ENCODE measurements at regions not wholly inside any gene's neighbourhood (a gene's known extent, or its start where the extent isn't known, plus 50 kb on each side); places are given as distances from the start of the nearest gene placed in this dataset.

DNA sequence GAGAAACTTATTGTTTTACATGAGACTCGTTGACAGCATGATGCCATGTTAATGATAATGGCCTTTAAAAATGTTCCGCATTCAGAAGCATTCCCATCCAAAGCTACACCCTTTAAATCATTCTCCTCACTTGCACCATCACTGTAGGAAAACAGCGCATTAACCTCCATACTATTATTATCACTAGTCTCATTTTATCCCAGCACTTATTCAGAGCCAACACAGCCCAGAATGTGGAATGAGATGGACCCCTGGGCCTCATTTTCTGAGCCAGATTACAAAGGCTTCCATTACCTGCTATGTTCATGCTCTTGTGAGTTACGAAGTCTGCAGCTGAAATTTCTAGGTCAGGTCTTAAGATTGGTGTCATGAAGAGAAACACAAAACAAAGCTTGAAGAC is 159.4 kb downstream of the HS3ST3A1 start:
- Histone ChIP-seq H3K9me3 (ENCODE audit: control insufficient read depth in 1 of 2, low read length in 2 of 2) (no peaks in the 10 kb centered on the region), H3K4me1 (ENCODE audit: control insufficient read depth in 1 of 2, insufficient read depth in 2 of 2, low read length in 2 of 2) (no peaks in the 10 kb centered on the region), H3K36me3 (ENCODE audit: control insufficient read depth in 1 of 2, insufficient read depth in 2 of 2, low read length in 2 of 2) (no peaks in the 10 kb centered on the region), H3K4me3 (ENCODE audit: low read depth in 1 of 2, low read length in 2 of 2) (no peak overlapping the region), H3K27ac (ENCODE audit: low read length) (no peak overlapping the region), H3K27me3 (ENCODE audit: low read depth, low read length) (no peaks in the 10 kb centered on the region)

DNA sequence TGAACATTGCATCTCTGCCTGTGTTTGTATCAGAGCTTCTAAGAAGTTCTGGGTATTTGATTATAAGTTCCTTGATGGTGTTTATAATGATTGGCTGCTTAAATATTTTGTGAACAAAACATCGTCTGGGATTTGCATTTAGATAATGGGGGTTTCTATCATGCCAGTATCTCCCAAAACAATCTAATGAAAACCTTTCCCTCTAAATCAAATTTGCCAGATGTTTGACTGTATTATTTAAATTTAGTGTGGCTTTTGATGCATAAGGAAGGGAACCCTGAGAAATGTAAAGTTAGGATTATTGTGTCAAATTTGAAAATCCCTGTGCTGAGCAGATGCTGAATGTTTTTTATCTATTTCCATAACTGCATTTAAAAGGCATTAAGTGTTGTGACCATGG is 159.9 kb downstream of the HS3ST3A1 start:
- Histone ChIP-seq H3K27ac (ENCODE audit: low read length) (no peak overlapping the region), H3K27me3 (ENCODE audit: low read depth, low read length) (no peaks in the 10 kb centered on the region), H3K36me3 (ENCODE audit: control insufficient read depth in 1 of 2, insufficient read depth in 2 of 2, low read length in 2 of 2) (no peaks in the 10 kb centered on the region), H3K4me1 (ENCODE audit: control insufficient read depth in 1 of 2, insufficient read depth in 2 of 2, low read length in 2 of 2) (no peaks in the 10 kb centered on the region), H3K4me3 (ENCODE audit: low read depth in 1 of 2, low read length in 2 of 2) (no peak overlapping the region), H3K9me3 (ENCODE audit: control insufficient read depth in 1 of 2, low read length in 2 of 2) (no peaks in the 10 kb centered on the region)

GRCh38 chr17:13437966-13438779 is 163.6 kb downstream of the HS3ST3A1 start:
- H3K27ac ChIP-seq (ENCODE audit: low read length) = no peak overlapping the region

GRCh38 chr17:13435230-13435629 is 166.5 kb downstream of the HS3ST3A1 start:
- Histone ChIP-seq H3K4me1 (ENCODE audit: control insufficient read depth in 1 of 2, insufficient read depth in 2 of 2, low read length in 2 of 2) (no peaks in the 10 kb centered on the region), H3K27me3 (ENCODE audit: low read depth, low read length) (no peaks in the 10 kb centered on the region), H3K9me3 (ENCODE audit: control insufficient read depth in 1 of 2, low read length in 2 of 2) (peaks cover 0 to 4% of the 10 kb centered on the region in 2 donors), H3K4me3 (ENCODE audit: low read depth in 1 of 2, low read length in 2 of 2) (no peak overlapping the region), H3K36me3 (ENCODE audit: control insufficient read depth in 1 of 2, insufficient read depth in 2 of 2, low read length in 2 of 2) (no peaks in the 10 kb centered on the region), H3K27ac (ENCODE audit: low read length) (no peak overlapping the region)

More at GRCh38 chr17:13437966-13438779, 163.6 kb downstream of the HS3ST3A1 start:
- no peaks in the 10 kb centered on the region for H3K36me3 ChIP-seq (ENCODE audit: control insufficient read depth in 1 of 2, insufficient read depth in 2 of 2, low read length in 2 of 2)
- H3K4me1 ChIP-seq (ENCODE audit: control insufficient read depth in 1 of 2, insufficient read depth in 2 of 2, low read length in 2 of 2) = no peaks in the 10 kb centered on the region
- H3K9me3 ChIP-seq (ENCODE audit: control insufficient read depth in 1 of 2, low read length in 2 of 2) = no peaks in the 10 kb centered on the region
- no peaks in the 10 kb centered on the region for H3K27me3 ChIP-seq (ENCODE audit: low read depth, low read length)
- H3K4me3 ChIP-seq (ENCODE audit: low read depth in 1 of 2, low read length in 2 of 2) = no peak overlapping the region

GRCh38 chr17:13429201-13429600 is 172.5 kb downstream of the HS3ST3A1 start:
- Histone ChIP-seq H3K27me3 (ENCODE audit: low read depth, low read length) (no peaks in the 10 kb centered on the region), H3K9me3 (ENCODE audit: control insufficient read depth in 1 of 2, low read length in 2 of 2) (peaks cover 0 to 4% of the 10 kb centered on the region in 2 donors), H3K4me3 (ENCODE audit: low read depth in 1 of 2, low read length in 2 of 2) (no peak overlapping the region), H3K36me3 (ENCODE audit: control insufficient read depth in 1 of 2, insufficient read depth in 2 of 2, low read length in 2 of 2) (no peaks in the 10 kb centered on the region), H3K27ac (ENCODE audit: low read length) (no peak overlapping the region), H3K4me1 (ENCODE audit: control insufficient read depth in 1 of 2, insufficient read depth in 2 of 2, low read length in 2 of 2) (no peaks in the 10 kb centered on the region)

DNA sequence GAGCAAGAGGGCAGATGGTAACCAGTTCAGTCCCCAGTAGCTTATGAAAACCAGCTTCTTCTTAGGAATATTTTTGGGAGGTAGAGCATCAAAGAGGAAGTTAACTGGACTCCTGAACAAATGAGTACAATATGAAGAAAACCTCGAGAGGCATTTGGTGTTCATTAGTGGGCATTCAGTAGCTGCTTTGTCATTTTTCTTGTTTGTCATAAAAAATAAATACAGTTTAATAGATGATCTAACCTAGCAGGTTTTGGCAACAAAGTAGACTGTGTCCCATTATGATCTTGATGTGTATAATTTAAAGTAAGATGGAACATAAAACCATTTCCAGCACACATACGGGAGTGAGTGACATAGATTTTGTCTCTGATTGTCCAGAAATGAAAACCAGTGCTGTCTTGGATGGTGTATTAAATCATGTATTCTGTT is 173.1 kb downstream of the HS3ST3A1 start:
- H3K4me3 ChIP-seq (ENCODE audit: low read depth in 1 of 2, low read length in 2 of 2) = no peak overlapping the region
- no peaks in the 10 kb centered on the region for H3K27me3 ChIP-seq (ENCODE audit: low read depth, low read length)
- no peaks in the 10 kb centered on the region for H3K36me3 ChIP-seq (ENCODE audit: control insufficient read depth in 1 of 2, insufficient read depth in 2 of 2, low read length in 2 of 2)
- peaks cover 0 to 4% of the 10 kb centered on the region in 2 donors for H3K9me3 ChIP-seq (ENCODE audit: control insufficient read depth in 1 of 2, low read length in 2 of 2)
- H3K27ac ChIP-seq (ENCODE audit: low read length) = no peak overlapping the region
- no peaks in the 10 kb centered on the region for H3K4me1 ChIP-seq (ENCODE audit: control insufficient read depth in 1 of 2, insufficient read depth in 2 of 2, low read length in 2 of 2)

DNA sequence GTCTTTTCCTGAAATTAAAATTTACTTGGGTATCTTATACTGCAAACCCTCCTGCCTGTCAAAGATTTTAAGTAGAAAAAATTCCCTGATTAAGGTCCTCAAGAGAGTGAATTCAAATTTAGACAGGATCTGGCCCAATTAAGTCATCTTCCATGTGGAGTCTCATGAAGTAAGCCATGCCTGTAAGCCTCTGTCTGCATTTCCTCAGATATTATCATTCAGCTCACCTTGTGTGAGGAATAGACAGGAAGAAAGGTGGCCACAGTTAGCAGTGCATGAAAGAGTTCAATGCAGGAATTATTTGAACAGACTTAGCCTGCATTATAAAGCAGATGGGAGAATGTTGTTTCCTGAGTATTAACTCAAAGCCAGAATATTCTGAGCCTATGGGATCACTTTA is 174.7 kb downstream of the HS3ST3A1 start:
- Histone ChIP-seq H3K9me3 (ENCODE audit: control insufficient read depth in 1 of 2, low read length in 2 of 2) (no peaks in the 10 kb centered on the region), H3K27ac (ENCODE audit: low read length) (no peak overlapping the region), H3K36me3 (ENCODE audit: control insufficient read depth in 1 of 2, insufficient read depth in 2 of 2, low read length in 2 of 2) (no peaks in the 10 kb centered on the region), H3K4me1 (ENCODE audit: control insufficient read depth in 1 of 2, insufficient read depth in 2 of 2, low read length in 2 of 2) (no peaks in the 10 kb centered on the region), H3K27me3 (ENCODE audit: low read depth, low read length) (no peaks in the 10 kb centered on the region), H3K4me3 (ENCODE audit: low read depth in 1 of 2, low read length in 2 of 2) (no peak overlapping the region)

DNA sequence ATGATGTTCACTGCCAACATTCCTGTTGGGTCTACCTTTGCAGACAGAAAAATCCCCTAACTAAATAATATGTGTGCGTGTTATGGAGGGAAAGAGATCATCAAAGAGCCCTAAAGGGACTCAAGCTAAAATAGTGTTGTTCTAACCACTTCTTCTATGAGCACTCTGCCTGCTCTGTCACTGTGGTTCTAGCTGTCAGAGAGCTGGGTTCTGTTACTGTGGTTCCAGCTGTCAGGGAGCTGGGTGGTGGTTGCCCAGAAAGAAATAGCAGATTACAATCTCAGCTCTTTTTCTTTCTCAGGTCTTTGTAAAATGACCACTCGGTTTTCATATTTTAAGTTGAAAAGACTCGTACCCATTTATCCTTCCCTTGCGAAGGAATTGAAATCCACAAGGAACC is 176.3 kb downstream of the HS3ST3A1 start:
- H3K4me3 ChIP-seq (ENCODE audit: low read depth in 1 of 2, low read length in 2 of 2) = no peak overlapping the region
- no peaks in the 10 kb centered on the region for H3K9me3 ChIP-seq (ENCODE audit: control insufficient read depth in 1 of 2, low read length in 2 of 2)
- no peaks in the 10 kb centered on the region for H3K27me3 ChIP-seq (ENCODE audit: low read depth, low read length)
- H3K36me3 ChIP-seq (ENCODE audit: control insufficient read depth in 1 of 2, insufficient read depth in 2 of 2, low read length in 2 of 2) = no peaks in the 10 kb centered on the region
- H3K4me1 ChIP-seq (ENCODE audit: control insufficient read depth in 1 of 2, insufficient read depth in 2 of 2, low read length in 2 of 2) = no peaks in the 10 kb centered on the region
- H3K27ac ChIP-seq (ENCODE audit: low read length) = no peak overlapping the region

DNA sequence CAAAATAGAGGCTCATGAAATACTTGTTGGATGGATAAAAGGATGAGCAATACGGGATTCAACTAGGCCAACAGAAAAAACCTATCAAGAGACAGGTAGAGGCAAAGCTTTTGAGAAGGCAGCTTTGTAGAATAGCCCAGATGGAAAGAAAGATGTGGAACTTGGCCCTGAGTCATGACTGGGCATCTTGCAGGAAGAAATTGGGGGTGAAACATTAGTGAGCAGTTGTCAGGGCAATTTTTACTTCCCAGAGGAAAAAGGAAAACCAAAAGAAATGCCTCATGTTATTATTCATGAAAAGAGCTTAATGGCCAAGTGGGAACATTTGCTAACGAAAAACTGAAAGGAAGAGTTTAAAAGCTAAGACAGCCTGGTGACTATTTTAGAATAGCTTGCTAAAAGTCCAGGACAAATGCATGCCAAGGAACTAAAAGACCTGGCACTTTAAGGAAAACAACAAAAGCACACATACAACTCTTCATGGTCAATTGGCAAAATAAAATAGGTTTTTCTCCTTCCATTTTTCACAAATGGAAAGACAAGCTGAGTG is 180.1 kb downstream of the HS3ST3A1 start:
- Histone ChIP-seq H3K4me3 (ENCODE audit: low read depth in 1 of 2, low read length in 2 of 2) (no peak overlapping the region), H3K27ac (ENCODE audit: low read length) (no peak overlapping the region), H3K36me3 (ENCODE audit: control insufficient read depth in 1 of 2, insufficient read depth in 2 of 2, low read length in 2 of 2) (no peaks in the 10 kb centered on the region)

DNA sequence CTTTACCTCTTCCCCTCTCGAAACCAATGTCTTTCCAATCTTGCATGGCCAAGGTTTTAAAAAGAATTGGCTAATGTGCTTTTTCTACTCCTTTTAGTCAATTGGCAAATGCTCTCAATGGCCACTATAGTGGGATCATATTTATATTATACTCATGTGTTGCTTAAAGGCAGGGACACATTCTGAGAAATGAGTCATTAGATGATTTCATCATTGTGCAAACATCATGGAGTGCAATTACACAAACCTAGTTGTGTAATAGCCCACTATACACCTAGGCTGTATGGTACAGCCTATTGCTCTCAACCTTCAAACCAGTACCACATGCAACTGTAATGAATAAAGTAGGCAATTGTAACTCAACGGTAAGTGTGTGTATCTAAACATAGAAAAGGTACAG is 180.9 kb downstream of the HS3ST3A1 start:
- H3K4me1 ChIP-seq (ENCODE audit: control insufficient read depth in 1 of 2, insufficient read depth in 2 of 2, low read length in 2 of 2) = no peaks in the 10 kb centered on the region
- no peaks in the 10 kb centered on the region for H3K27me3 ChIP-seq (ENCODE audit: low read depth, low read length)
- no peak overlapping the region for H3K27ac ChIP-seq (ENCODE audit: low read length)

More for the DNA sequence above, 180.1 kb downstream of the HS3ST3A1 start:
- Histone ChIP-seq H3K27me3 (ENCODE audit: low read depth, low read length) (no peaks in the 10 kb centered on the region), H3K9me3 (ENCODE audit: control insufficient read depth in 1 of 2, low read length in 2 of 2) (no peaks in the 10 kb centered on the region), H3K4me1 (ENCODE audit: control insufficient read depth in 1 of 2, insufficient read depth in 2 of 2, low read length in 2 of 2) (no peaks in the 10 kb centered on the region)

DNA sequence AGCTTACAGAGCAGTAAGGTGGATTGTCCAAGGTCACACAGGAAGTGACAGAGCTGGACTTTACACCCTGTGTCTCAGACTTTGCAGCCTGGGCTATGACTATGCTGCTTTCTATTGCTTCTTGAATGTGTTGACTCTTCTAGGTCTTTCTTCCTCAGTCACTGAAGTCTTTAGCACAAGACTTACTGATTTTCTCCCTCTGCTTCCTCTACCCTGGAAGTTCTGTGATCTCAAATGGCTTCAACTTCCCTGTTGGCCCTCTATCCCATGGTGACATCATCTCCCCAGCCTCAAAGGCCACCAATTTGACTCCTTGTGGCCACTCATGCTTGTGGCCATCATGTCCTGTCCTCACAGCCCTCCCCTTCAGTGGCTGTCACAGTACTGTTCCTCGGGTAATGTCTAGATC is 181.3 kb downstream of the HS3ST3A1 start:
- H3K4me1 ChIP-seq (ENCODE audit: control insufficient read depth in 1 of 2, insufficient read depth in 2 of 2, low read length in 2 of 2) = no peaks in the 10 kb centered on the region
- no peak overlapping the region for H3K4me3 ChIP-seq (ENCODE audit: low read depth in 1 of 2, low read length in 2 of 2)
- H3K27me3 ChIP-seq (ENCODE audit: low read depth, low read length) = no peaks in the 10 kb centered on the region
- H3K9me3 ChIP-seq (ENCODE audit: control insufficient read depth in 1 of 2, low read length in 2 of 2) = no peaks in the 10 kb centered on the region
- no peak overlapping the region for H3K27ac ChIP-seq (ENCODE audit: low read length)
- H3K36me3 ChIP-seq (ENCODE audit: control insufficient read depth in 1 of 2, insufficient read depth in 2 of 2, low read length in 2 of 2) = no peaks in the 10 kb centered on the region

More for the DNA sequence above, 180.9 kb downstream of the HS3ST3A1 start:
- H3K4me3 ChIP-seq (ENCODE audit: low read depth in 1 of 2, low read length in 2 of 2) = no peak overlapping the region
- H3K9me3 ChIP-seq (ENCODE audit: control insufficient read depth in 1 of 2, low read length in 2 of 2) = no peaks in the 10 kb centered on the region
- H3K36me3 ChIP-seq (ENCODE audit: control insufficient read depth in 1 of 2, insufficient read depth in 2 of 2, low read length in 2 of 2) = no peaks in the 10 kb centered on the region

All from muscle layer of duodenum (tissue), 2 donors.